ENCODE measurements at regions not wholly inside any gene's neighbourhood (a gene's known extent, or its start where the extent isn't known, plus 50 kb on each side); places are given as distances from the start of the nearest gene placed in this dataset.
A peak's percentile ranks its signal among the peaks of the same experiment; 100 is the strongest.

GRCh38 chr11:129591527-129591926, 215.9 kb downstream of the BARX2 start:
- no peak for DNase-seq

DNA sequence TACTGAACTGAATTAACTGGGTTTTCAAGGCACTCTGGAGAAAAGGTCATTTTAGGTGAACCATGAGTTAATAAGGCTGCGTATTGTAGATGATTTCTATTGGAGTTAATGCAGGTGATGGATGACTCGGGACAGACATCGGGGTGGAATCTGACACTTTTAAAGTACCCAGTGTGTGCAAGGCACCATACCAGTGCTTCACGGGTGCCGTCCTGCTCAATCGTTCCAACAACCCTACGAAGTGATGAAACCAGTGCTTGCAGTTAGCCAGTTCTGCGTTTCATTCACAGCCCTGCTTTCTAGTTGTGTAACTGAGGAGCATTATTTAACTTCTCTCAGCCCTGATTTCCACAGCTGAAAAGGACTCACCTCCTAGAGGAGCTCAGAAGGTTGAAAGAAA, 216.5 kb downstream of the BARX2 start:
- no peak for DNase-seq

DNA sequence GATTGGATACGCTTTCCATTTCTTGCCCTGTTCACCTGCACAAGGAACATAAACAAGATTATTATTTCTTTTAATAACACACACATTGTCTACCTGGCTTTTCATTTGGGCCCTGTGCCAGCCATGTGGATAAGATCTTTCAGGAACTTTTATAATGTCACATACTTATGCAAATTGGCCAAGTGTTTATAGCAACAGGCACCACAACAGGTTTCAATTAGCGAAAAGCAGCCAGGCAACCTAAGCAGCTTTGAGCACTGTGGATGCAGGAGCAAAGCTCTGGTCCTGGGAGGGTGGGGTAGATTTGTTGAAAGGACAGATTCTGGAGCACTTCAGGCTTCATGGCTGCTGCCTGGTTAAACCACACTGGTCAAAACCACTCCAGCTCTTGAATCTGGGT, 217.4 kb downstream of the BARX2 start:
- no peak for DNase-seq

- peak; percentile 64 for DNase-seq
Observed at GRCh38 chr11:129595038-129595962, 219.7 kb downstream of the BARX2 start.

GRCh38 chr11:129596351-129596750, 219.3 kb upstream of the TMEM45B start:
- DNase-seq = peak; percentile 36

- no peak for DNase-seq
Observed at GRCh38 chr11:129598378-129598777, 217.3 kb upstream of the TMEM45B start.

GRCh38 chr11:129605815-129606214, 209.8 kb upstream of the TMEM45B start:
- no peak for DNase-seq

GRCh38 chr11:129608711-129609110, 206.9 kb upstream of the TMEM45B start:
- DNase-seq = no peak

GRCh38 chr11:129610125-129610524, 205.5 kb upstream of the TMEM45B start:
- peak; percentile 50 for DNase-seq

DNA sequence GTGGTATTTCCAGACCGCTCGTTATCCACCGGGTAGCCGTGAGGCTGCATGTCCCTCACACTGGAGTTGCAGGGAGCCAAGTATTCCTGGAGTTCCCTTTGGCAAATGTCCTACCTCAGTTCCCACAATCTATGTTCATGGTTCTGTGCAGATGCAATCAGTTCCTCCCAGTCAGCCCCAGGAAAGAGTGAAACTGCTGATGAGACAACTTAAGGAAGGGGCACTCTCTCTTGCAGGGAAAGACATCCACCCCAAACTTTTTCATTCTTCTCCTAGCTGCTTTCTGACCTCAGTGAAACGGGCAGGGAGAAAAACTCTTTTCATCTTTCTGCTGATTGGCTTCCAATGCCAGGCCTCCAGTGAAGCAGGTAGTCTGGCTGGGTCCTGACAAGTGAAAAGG, 205.1 kb upstream of the TMEM45B start:
- DNase-seq = no peak

DNA sequence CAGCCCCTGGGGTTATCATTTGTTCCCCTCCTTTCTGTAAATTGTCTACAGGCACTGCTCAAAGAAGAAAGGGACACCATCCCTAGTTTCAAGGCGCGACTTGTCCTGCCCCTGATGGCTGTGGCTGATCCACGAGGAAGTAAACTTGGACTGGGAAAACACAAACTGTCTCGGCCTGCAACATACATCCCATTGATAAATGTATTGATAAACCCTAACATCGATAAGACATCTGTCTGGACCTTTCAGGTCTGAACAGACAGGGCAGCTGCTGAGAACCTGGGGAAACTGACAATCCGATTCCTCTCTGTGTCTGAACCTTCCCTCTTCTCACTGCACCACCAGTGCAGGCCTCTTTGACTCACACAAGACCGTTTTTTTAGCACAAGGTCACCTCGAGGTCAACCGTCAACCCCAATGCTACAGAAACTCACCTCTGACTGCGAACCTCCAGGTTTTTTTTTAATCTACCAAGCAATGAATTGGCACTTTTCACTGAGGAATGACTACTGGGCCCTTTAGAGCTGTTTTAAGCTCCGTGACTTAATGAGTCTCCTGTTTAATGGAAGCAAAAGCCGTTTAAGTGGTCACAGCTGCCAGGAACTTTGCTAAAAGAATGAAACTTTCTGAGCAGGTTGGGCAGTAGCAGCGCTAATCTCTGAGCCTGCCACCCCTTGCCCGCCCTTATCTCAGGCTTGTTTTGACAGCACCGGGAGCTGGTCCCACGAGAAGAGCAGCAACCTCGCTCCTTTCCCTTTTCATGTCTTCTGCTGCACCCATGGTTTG, 203.8 kb upstream of the TMEM45B start:
- no peak for DNase-seq

GRCh38 chr11:129612447-129612961, 203.1 kb upstream of the TMEM45B start:
- peak; percentile 64 for DNase-seq

DNA sequence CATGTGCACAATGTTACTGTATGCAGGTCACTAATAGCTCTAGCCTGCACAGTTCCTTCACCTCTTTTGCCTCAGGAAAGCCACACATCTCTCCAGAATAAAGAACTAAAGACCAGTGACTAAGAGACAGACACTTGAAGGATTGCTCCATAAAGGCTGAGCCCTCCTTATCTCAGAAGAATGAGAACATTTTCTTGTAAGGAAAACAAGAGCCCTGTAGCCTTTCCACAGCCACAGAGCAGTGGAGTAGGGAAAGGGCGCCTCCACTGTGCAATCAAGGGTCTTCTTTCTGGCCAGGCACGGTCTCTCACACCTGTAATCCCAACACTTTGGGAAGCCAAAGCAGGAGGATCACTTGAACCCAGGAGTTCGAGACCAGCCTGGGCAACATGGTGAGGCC, 202.6 kb upstream of the TMEM45B start:
- DNase-seq = no peak

GRCh38 chr11:129614256-129614944, 201.2 kb upstream of the TMEM45B start:
- DNase-seq = no peak

DNA sequence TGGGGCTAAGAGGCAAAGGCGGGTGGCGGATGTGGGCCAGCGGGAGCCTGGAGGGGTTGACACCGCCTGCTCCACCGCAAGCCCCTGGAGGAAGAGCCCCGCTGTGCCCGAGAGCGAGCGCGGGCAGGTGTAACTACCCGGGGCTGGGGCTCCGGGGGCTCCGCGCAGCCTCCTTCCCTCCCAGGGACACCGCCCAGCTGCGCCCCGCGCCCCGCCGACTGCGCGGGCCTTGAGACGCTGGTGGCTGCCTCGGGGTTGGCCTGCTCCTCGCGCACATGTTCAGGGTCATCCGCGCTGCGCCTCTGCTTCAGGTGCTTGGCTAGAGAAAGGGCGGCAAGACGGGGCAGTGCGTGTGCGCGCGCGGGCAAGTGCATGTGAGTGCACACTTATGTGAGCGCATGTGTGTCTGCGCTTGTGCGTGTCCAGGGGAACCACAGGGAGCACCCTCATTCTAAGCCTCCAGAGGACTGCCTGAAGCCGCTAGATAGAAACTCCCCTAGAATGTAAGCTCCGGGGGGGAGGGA, 197.5 kb upstream of the TMEM45B start:
- DNase-seq = no peak

DNA sequence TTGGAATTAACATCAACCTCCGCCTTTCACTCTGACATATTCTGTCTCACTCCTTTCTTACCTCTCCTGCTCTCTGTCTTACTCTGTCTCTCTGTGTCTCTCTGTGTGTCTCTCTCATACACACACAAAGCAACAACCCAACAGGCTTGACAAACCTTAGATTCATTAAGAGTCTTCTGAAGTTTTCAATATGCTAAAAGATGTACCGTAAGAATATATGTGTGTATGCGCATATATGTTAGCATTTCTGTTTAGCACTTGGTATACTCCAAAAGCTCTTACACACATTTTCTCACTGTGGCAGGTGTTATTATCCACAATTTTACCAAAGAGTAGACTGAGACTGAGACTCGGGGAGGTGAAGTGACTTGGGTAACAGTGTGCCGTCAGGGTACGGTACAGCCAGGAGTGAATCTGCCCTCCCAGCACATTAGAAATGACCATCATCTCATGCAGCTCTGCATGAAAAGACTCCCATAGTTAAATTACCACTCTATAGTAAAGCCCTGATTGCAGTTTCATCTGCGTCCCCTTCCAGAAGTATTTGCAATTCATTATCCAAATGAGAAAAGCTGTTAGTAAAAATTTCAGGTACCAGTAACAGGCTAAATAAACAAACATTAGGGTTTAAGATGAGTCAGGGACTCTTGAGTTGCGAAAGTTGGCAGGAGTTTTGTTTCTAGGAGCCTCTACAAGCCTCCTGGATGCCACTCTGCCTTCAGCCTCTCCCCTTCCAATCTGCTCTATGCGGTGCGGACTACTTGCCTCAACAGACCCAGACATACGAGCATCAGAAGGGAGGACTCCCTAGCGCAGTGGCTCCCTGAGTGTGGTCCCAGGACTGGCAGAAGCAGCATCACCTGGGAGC, 195.2 kb upstream of the TMEM45B start:
- DNase-seq = peak; percentile 56

DNA sequence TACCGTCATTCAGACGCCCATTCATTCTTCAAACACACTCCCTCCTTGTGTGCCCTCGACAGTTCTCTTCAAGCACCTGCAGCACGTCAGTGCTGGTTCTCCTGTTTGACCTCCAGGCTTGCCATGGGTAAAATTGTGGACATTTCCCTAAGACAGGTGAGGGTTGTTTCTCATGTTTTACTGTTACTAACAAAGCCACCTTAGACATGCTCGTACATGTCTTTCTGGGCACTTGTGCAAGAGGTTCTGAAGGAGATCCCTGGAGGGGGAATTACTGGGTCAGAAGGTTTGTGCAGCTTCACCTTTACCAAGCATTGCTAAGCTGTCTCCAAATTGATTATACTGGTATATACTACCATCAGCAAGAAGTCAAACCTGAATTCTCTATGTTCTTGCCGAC, 189.7 kb upstream of the TMEM45B start:
- peak; percentile 78 for DNase-seq

GRCh38 chr11:129631201-129631600, 184.4 kb upstream of the TMEM45B start:
- DNase-seq = no peak

- DNase-seq = no peak
Observed at GRCh38 chr11:129636926-129637325, 178.7 kb upstream of the TMEM45B start.

DNA sequence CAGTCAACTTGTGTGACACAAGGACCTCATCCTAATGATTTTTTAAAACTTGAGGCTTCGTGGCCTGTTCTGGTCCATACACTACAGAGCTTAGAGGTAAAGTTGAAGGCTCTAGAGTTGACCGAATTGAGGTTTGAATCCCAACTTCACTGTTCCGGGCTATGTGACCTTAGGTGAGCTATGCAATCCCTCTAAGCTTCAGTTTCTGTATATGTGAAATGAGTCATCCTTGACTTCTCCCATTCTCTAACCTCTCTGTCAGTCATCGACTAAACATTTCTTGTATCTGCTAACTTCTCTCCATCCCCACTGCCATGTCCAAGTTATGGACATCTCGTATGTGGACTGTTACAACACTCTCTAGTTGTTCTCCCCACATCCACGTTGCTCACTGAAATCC, 178.2 kb upstream of the TMEM45B start:
- no peak for DNase-seq

DNA sequence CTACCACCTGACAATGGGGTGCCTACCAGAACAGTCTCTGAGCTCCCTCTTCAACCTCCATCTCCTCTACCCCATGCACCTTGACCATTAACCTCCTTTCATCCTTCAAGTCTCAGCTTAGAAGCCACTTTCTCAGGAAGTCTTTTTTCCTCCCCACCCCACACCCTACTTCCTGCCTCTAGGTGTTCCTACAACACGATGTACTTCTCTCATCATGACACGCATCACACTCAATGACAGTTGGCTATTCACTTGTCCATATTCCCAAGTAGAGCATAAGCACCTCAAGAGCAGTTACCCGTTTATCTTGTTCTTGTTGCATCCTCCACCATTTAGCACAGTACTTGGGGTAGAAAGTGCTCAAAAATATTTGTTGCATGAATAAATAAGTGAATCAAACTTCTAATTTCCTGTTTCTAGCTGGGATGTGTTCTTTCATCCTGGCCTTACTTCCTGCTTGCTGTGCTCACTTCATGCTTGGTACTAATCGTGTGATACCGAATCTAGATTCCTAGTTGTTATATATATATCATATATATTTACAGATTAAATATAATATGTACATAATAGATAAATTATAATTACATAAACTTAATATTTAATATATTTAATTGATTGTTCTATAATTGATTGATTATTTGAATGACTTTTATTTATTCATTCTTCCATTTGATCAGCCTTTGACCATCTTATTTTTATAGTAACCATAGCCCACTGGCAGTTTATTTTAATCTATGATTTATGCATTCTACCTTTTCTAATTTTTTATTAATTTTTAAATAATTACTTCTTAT, 177.5 kb upstream of the TMEM45B start:
- DNase-seq = no peak
